HepG2 (cell line): ENCODE measurements at regions not wholly inside any gene's neighbourhood (a gene's known extent, or its start where the extent isn't known, plus 50 kb on each side); places are given as distances from the start of the nearest gene placed in this dataset.
A peak's percentile ranks its signal among the peaks of the same experiment; 100 is the strongest.

ENCODE experiments used
- ATAC-seq: fragments of 200-7000 bp; cut with Tn5 transposase; 3 replicates; pipeline ENCODE4 v1.9.1; 2020; ENCODE audit warnings: mild to moderate bottlenecking, moderate library complexity
- BruUV-seq: library from RNA; stranded (reverse); fragments of 400-500 nt; replicated peaks from 2 replicates; lab custom pipeline; 2021; lab: Mats Ljungman, UMichigan
- CTCF ChIA-PET: fragments of 300-600 bp; formaldehyde crosslinking; extraction: SDS; loops from one replicate; lab custom pipeline; 2021; ENCODE audit warnings: low total read pairs, inconsistent platforms, low intra/inter-chr PET ratio; lab: Yijun Ruan, JAX
- POLR2A ChIA-PET: fragments of 350-600 bp; sonication (Branson Sonifier 250); formaldehyde crosslinking; loops from one replicate; lab custom pipeline; 2020; ENCODE audit warnings: antibody characterized with exemption, inconsistent platforms; lab: Yijun Ruan, JAX
- DNase-seq: peaks from one replicate; pipeline ENCODE4 v3.0.0-alpha.2; 2015; ENCODE audit warnings: low spot score
- FAIRE-seq: peaks from 3 replicates; lab custom pipeline; 2011; peaks lifted over from hg19 to GRCh38; lab: Jason Lieb, UNC
- H2AFZ ChIP-seq: one replicate; pipeline ENCODE4 v1.6.1; 2011; ENCODE audit warnings: low read length, inconsistent platforms
- H3K27ac ChIP-seq: fragments of 300-600 bp; 3 replicates; pipeline ENCODE4 v1.8.0; 2011; ENCODE audit warnings: mixed run types, mild to moderate bottlenecking, mixed read lengths, low read length, inconsistent platforms; ENCODE audit not compliant: insufficient read depth; ENCODE audit errors: extremely low read length
- H3K27me3 ChIP-seq, 2 experiments: fragments of 200-600 bp in 1 of 2; 2 replicates in 1 of 2; 3 replicates in 1 of 2; pipeline versions ENCODE4 v1.6.0 to v1.8.0; 2011; ENCODE audit warnings: low read length in 2 of 2, mild to moderate bottlenecking in 2 of 2, moderate library complexity in 2 of 2, inconsistent platforms in 1 of 2; ENCODE audit not compliant: insufficient read depth in 2 of 2, control insufficient read depth in 1 of 2
- H3K36me3 ChIP-seq, 2 experiments: fragments of 200-600 bp in 1 of 2; replicated peaks in 1 of 2; 2 replicates in 1 of 2; 3 replicates in 1 of 2; pipeline versions ENCODE4 v1.5.1 to v1.8.0; 2011; ENCODE audit warnings: low read length in 2 of 2, inconsistent platforms in 1 of 2; ENCODE audit not compliant: insufficient read depth in 2 of 2, control insufficient read depth in 1 of 2
- H3K4me1 ChIP-seq: 2 replicates; pipeline ENCODE4 v1.5.1; 2012; ENCODE audit warnings: low read length, inconsistent platforms; ENCODE audit not compliant: insufficient read depth
- H3K4me2 ChIP-seq: 2 replicates; pipeline ENCODE4 v1.6.0; 2011; ENCODE audit warnings: low read depth, low read length, inconsistent platforms
- H3K4me3 ChIP-seq, 3 experiments: fragments of 200-600 bp in 1 of 3; sonication (generic), shearing (Covaris generic) in 1 of 3; replicated peaks in 1 of 3; 2 replicates each; pipeline ENCODE4 v1.5.1; 2011 to 2016; ENCODE audit warnings: low read length in 3 of 3, inconsistent platforms in 2 of 3, low read depth in 2 of 3, mild to moderate bottlenecking in 2 of 3, control low read depth in 1 of 3, mixed read lengths in 1 of 3; ENCODE audit not compliant: insufficient read depth in 1 of 3
- H3K79me2 ChIP-seq: one replicate; pipeline ENCODE4 v1.6.1; 2011; ENCODE audit warnings: low read length, inconsistent platforms; ENCODE audit not compliant: insufficient read depth
- H3K9ac ChIP-seq: 2 replicates; pipeline ENCODE4 v1.6.0; 2011; ENCODE audit warnings: mild to moderate bottlenecking, low read depth, low read length, inconsistent platforms; ENCODE audit not compliant: insufficient read depth
- H3K9me3 ChIP-seq: 2 replicates; pipeline ENCODE4 v1.5.1; 2012; ENCODE audit warnings: mild to moderate bottlenecking, low read length
- H4K20me1 ChIP-seq: 2 replicates; pipeline ENCODE4 v1.6.0; 2011; ENCODE audit warnings: inconsistent platforms, mild to moderate bottlenecking, low read length, moderate library complexity; ENCODE audit not compliant: insufficient read depth
- AKAP8 ChIP-seq: sonication (generic); formaldehyde crosslinking; IDR thresholded peaks from 2 replicates; pipeline ENCODE4 v1.5.1; 2020; ENCODE audit warnings: mild to moderate bottlenecking, missing genetic modification reagents
- ARNT2 ChIP-seq: sonication (generic); formaldehyde crosslinking; IDR thresholded peaks from 2 replicates; pipeline ENCODE4 v1.8.0; 2022; ENCODE audit warnings: mild to moderate bottlenecking, low read depth, missing genetic modification reagents, moderate library complexity
- ELF1 ChIP-seq: sonication (generic); formaldehyde crosslinking; IDR thresholded peaks from 2 replicates; pipeline ENCODE4 v1.4.0; 2020; ENCODE audit warnings: missing genetic modification reagents
- HDAC1 ChIP-seq: sonication (generic); formaldehyde crosslinking; IDR thresholded peaks from 2 replicates; pipeline ENCODE4 v1.5.1; 2020; ENCODE audit warnings: mild to moderate bottlenecking, missing genetic modification reagents
- HNRNPK ChIP-seq: fragments of 200-400 bp; formaldehyde crosslinking; IDR thresholded peaks from 2 replicates; pipeline ENCODE4 v1.6.1; 2018; ENCODE audit warnings: low read length, low read depth, moderate library complexity, mild to moderate bottlenecking; ENCODE audit not compliant: poor library complexity, severe bottlenecking
- HNRNPL ChIP-seq: fragments of 200-400 bp; formaldehyde crosslinking; IDR thresholded peaks from 2 replicates; pipeline ENCODE4 v1.6.1; 2017; ENCODE audit warnings: mild to moderate bottlenecking, low read depth, low read length
- IKZF1 ChIP-seq: fragments of 450-650 bp; IDR thresholded peaks from 2 replicates; pipeline ENCODE4 v1.7.1; 2016
- MYNN ChIP-seq: sonication (generic); formaldehyde crosslinking; IDR thresholded peaks from 2 replicates; pipeline ENCODE4 v1.4.0; 2020; ENCODE audit warnings: mild to moderate bottlenecking, low read depth, missing genetic modification reagents
- PITX1 ChIP-seq: sonication (generic); formaldehyde crosslinking; IDR thresholded peaks from 2 replicates; pipeline ENCODE4 v1.5.1; 2020; ENCODE audit warnings: mild to moderate bottlenecking, missing genetic modification reagents
- PTBP1 ChIP-seq: fragments of 200-400 bp; formaldehyde crosslinking; IDR thresholded peaks from 2 replicates; pipeline ENCODE4 v1.6.1; 2018; ENCODE audit warnings: low read length, low read depth; ENCODE audit not compliant: poor library complexity, severe bottlenecking
- SMC3 ChIP-seq: IDR thresholded peaks from 2 replicates; pipeline ENCODE4 v1.6.1; 2011; ENCODE audit warnings: low read length, improper control_type of control experiment
- ZNF564 ChIP-seq: sonication (generic); formaldehyde crosslinking; IDR thresholded peaks from 2 replicates; pipeline ENCODE4 v1.8.1; 2023; ENCODE audit warnings: mild to moderate bottlenecking, missing genetic modification reagents
- ZNF569 ChIP-seq: sonication (generic); formaldehyde crosslinking; IDR thresholded peaks from 2 replicates; pipeline ENCODE4 v1.5.0; 2020; ENCODE audit warnings: mild to moderate bottlenecking, missing genetic modification reagents, moderate library complexity, borderline replicate concordance
- WGBS: methylation state at CpG from one replicate; pipeline ENCODE4 v1.1.6; 2017; ENCODE audit warnings: low lambda C conversion rate; 5-methylcytosine and 5-hydroxymethylcytosine counted together
- in situ Hi-C: cut with HindIII; loops from 2 replicates; pipeline ENCODE4 v1.10.0; 2017; ENCODE audit warnings: low pct_unique_long_range_greater_than_20kb; ENCODE audit not compliant: extremely low pct_ligation_motif_present
- intact Hi-C: fragments of 100-400 bp; cut with micrococcal nuclease; formaldehyde crosslinking; loops from one replicate; pipeline ENCODE4 v1.10.0; 2022; ENCODE audit not compliant: unreplicated experiment
- TF ChIP-seq, protein P1 (sequence below): sonication (generic); formaldehyde crosslinking; conservative IDR thresholded peaks from 2 replicates; pipeline ENCODE4 v1.8.0; 2022; ENCODE audit warnings: missing genetic modification reagents
- TF ChIP-seq, protein P2 (sequence below): sonication (generic); formaldehyde crosslinking; IDR thresholded peaks from 2 replicates; pipeline ENCODE4 v1.5.0; 2020; ENCODE audit warnings: missing genetic modification reagents

DNA sequence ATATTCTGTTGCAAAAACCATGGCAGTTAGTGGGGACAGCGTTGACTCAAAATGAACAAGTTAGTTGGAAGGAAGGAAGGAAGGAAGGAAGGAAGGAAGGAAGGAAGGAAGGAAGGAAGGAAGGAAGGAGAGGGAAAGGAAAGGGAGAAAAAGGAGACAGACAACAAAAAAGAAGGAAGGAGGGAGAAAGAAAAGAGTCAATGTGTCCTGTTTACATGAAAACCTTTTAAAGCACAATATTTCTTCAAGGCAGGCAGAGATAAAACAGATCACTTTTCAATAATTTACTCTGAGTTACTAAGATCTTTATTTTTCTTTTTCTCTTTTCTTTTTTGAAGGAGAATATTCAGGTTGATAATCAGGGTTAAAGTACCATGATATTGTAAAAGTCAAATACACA, 99.4 kb downstream of the CCER1 start:
- Histone ChIP-seq H3K27me3 (no peaks in the 10 kb centered on the region; a peak in 1 of 5 replicates), H3K4me1 (peaks cover 58% of the 10 kb centered on the region), H3K9ac (no peak overlapping the region), H2AFZ (no peak overlapping the region), H3K4me3 (no peak overlapping the region), H3K79me2 (no peaks in the 10 kb centered on the region), H4K20me1 (no peaks in the 10 kb centered on the region), H3K27ac (no peak overlapping the region), H3K4me2 (no peak overlapping the region), H3K9me3 (no peaks in the 10 kb centered on the region), H3K36me3 (no peaks in the 10 kb centered on the region)
- intact Hi-C loops (loop anchor here (5.0 kb wide), 1 partner anchor 1313 kb away; no protein-coding TSS in a partner anchor), in situ Hi-C loops (no loop called here)
- BruUV-seq: no TSS peak
- 31% methylated on average over 1 of the region's 1 CpG for WGBS
- peak; percentile 52 for TF ChIP-seq HNRNPK
- TF ChIP-seq, protein P1, sequence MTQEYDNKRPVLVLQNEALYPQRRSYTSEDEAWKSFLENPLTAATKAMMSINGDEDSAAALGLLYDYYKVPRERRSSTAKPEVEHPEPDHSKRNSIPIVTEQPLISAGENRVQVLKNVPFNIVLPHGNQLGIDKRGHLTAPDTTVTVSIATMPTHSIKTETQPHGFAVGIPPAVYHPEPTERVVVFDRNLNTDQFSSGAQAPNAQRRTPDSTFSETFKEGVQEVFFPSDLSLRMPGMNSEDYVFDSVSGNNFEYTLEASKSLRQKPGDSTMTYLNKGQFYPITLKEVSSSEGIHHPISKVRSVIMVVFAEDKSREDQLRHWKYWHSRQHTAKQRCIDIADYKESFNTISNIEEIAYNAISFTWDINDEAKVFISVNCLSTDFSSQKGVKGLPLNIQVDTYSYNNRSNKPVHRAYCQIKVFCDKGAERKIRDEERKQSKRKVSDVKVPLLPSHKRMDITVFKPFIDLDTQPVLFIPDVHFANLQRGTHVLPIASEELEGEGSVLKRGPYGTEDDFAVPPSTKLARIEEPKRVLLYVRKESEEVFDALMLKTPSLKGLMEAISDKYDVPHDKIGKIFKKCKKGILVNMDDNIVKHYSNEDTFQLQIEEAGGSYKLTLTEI: no peak
- FAIRE-seq (no peak), DNase-seq (no peak), ATAC-seq (no peak)
- ChIA-PET POLR2A (no interaction called here), CTCF (no interaction called here)

DNA sequence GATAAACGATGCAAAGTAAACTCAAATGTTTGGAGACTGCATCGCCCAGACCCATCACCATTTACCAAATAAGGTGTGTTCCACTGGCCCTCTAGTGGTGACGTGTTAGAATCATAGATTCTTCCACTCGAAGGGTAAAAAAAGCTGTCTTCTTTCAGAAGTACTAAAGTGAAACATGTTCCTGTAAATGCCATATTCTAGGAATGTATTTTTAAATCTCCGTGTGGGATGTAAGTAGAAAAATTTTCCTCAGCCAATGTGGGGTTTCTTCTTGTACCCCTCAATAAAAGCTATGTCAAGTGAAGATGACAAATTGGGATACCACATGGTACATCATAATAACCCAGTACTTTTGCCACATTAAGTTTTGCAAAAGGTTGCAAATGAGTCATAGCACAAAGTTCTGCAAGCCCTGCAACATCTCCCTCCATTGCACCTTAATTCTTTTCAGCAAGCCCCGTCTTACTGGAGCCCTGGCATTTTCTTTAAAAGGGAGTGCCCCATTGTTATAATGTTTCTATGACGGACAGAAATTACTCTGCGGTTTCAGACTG, 100.8 kb downstream of the CCER1 start:
- Histone ChIP-seq H3K27ac (no peak overlapping the region), H3K4me3 (no peak overlapping the region), H3K79me2 (no peaks in the 10 kb centered on the region), H3K27me3 (no peaks in the 10 kb centered on the region; a peak in 1 of 5 replicates), H4K20me1 (no peaks in the 10 kb centered on the region), H3K4me2 (no peak overlapping the region), H3K9ac (no peak overlapping the region), H3K9me3 (no peaks in the 10 kb centered on the region), H3K36me3 (no peaks in the 10 kb centered on the region), H3K4me1 (peaks cover 58% of the 10 kb centered on the region), H2AFZ (no peak overlapping the region)
- no TSS peak for BruUV-seq
- peak; percentile 40 for FAIRE-seq
- intact Hi-C loops: no loop called here
- peak; percentile 12 for DNase-seq
- peak; percentile 27; the same call in 2 of the 3 replicates for ATAC-seq
- ChIA-PET CTCF (no interaction called here), POLR2A (no interaction called here)
- 24% methylated on average over 8 of the region's 8 CpGs for WGBS
- in situ Hi-C loops: no loop called here
- TF ChIP-seq ELF1 (no peak), MYNN (CRISPR knock-in tag) (no peak), ZNF564 (no peak), IKZF1 (no peak), AKAP8 (no peak), HNRNPL (no peak), ZNF569 (CRISPR knock-in tag) (no peak), ARNT2 (CRISPR knock-in tag) (no peak), PTBP1 (no peak), PITX1 (CRISPR knock-in tag) (no peak), HDAC1 (CRISPR knock-in tag) (no peak), SMC3 (peak; percentile 36; the same call in 1 of the 2 replicates)
- TF ChIP-seq, protein P2, sequence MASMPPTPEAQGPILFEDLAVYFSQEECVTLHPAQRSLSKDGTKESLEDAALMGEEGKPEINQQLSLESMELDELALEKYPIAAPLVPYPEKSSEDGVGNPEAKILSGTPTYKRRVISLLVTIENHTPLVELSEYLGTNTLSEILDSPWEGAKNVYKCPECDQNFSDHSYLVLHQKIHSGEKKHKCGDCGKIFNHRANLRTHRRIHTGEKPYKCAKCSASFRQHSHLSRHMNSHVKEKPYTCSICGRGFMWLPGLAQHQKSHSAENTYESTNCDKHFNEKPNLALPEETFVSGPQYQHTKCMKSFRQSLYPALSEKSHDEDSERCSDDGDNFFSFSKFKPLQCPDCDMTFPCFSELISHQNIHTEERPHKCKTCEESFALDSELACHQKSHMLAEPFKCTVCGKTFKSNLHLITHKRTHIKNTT: no peak
